ENCODE measurements at regions not wholly inside any gene's neighbourhood (a gene's known extent, or its start where the extent isn't known, plus 50 kb on each side); places are given as distances from the start of the nearest gene placed in this dataset.
"Not testable (repeated sequence)": the region's sequence is repeated elsewhere in the genome, so short reads cannot be mapped to it uniquely, and the experiment has no call there.

GRCh38 chr14:101294136-101294535 lies 267.2 kb upstream of the DIO3 start:
- no peak for DNase-seq

- not testable (repeated sequence) for DNase-seq
These were observed 261.5 kb upstream of the DIO3 start for GRCh38 chr14:101299781-101300180.

GRCh38 chr14:101301011-101301410 lies 260.3 kb upstream of the DIO3 start:
- DNase-seq = no peak

- DNase-seq = not testable (repeated sequence)
These were observed 254.1 kb upstream of the DIO3 start for GRCh38 chr14:101307162-101307561.

GRCh38 chr14:101311186-101311585 lies 250.1 kb upstream of the DIO3 start:
- not testable (repeated sequence) for DNase-seq

- no peak for DNase-seq
These were observed 248.0 kb upstream of the DIO3 start for GRCh38 chr14:101313268-101313667.

GRCh38 chr14:101315802-101316296 lies 245.4 kb upstream of the DIO3 start:
- DNase-seq = no peak

GRCh38 chr14:101318271-101318670 lies 243.0 kb upstream of the DIO3 start:
- no peak for DNase-seq

GRCh38 chr14:101320396-101320795 lies 240.9 kb upstream of the DIO3 start:
- no peak for DNase-seq

- no peak for DNase-seq
These were observed 239.1 kb upstream of the DIO3 start for GRCh38 chr14:101322223-101322622.

GRCh38 chr14:101323111-101323510 lies 238.2 kb upstream of the DIO3 start:
- no peak for DNase-seq

- DNase-seq = not testable (repeated sequence)
These were observed 237.6 kb upstream of the DIO3 start for GRCh38 chr14:101323614-101324235.

- DNase-seq = no peak
These were observed 236.0 kb upstream of the DIO3 start for GRCh38 chr14:101325319-101325718.

- DNase-seq = no peak
These were observed 232.8 kb upstream of the DIO3 start for GRCh38 chr14:101328412-101329028.

- DNase-seq = no peak
These were observed 230.7 kb upstream of the DIO3 start for GRCh38 chr14:101330416-101331140.

- no peak for DNase-seq
These were observed 230.2 kb upstream of the DIO3 start for GRCh38 chr14:101331141-101331525.

- no peak for DNase-seq
These were observed 229.6 kb upstream of the DIO3 start for GRCh38 chr14:101331661-101332169.

GRCh38 chr14:101332281-101332680 lies 229.0 kb upstream of the DIO3 start:
- DNase-seq = no peak

GRCh38 chr14:101333335-101334280 lies 227.7 kb upstream of the DIO3 start:
- DNase-seq = no peak

GRCh38 chr14:101334656-101335055 lies 226.6 kb upstream of the DIO3 start:
- no peak for DNase-seq

GRCh38 chr14:101335061-101335661 lies 226.1 kb upstream of the DIO3 start:
- no peak for DNase-seq

GRCh38 chr14:101336183-101336582 lies 225.1 kb upstream of the DIO3 start:
- no peak for DNase-seq
